ENCODE measurements at regions not wholly inside any gene's neighbourhood (a gene's known extent, or its start where the extent isn't known, plus 50 kb on each side); places are given as distances from the start of the nearest gene placed in this dataset.

DNA sequence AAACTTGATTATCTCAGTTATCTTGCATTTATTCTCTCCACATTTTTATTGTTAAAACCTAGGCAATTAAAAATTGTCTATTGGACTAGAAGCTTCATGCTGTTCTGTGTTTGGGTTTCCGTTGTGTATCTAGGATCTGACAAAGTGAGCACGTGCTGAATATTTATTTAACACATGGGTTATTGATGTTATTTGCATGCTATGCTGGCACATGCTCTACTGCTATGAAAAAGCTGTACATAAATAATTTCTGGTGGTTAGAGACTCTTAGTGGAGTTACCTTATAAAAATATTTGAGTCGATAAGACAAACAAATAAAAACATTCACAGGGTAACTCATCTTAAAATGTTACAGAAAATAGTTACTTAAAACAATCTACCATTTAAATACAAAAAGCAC lies 1769.7 kb downstream of the MRPL39 start (continued):
- TF ChIP-seq ZNF19 (tag by site-specific recombination; IDR thresholded peaks at IDR 0.05; ENCODE audit: low read depth) (no peak), ZNF404 (tag by site-specific recombination; IDR thresholded peaks at IDR 0.05) (no peak), ZNF692 (tag by site-specific recombination; IDR thresholded peaks at IDR 0.05) (no peak)

GRCh38 chr21:23822760-23823159 lies 1784.5 kb downstream of the MRPL39 start:
- no peaks in the 10 kb centered on the region for H3K36me3 ChIP-seq (ENCODE audit: control insufficient read depth in 2 of 2, insufficient read depth in 1 of 2, low read length in 2 of 2)
- no peak overlapping the region for H3K27ac ChIP-seq (ENCODE audit: extremely low read depth, low read depth, low read length)
- CTCF ChIA-PET, result no interaction called here
- H3K4me3 ChIP-seq (ENCODE audit: low read depth, low read length), result no peak overlapping the region
- POLR2A ChIA-PET, result no interaction called here
- TF ChIP-seq BCL11A (tag by site-specific recombination; IDR thresholded peaks at IDR 0.05; ENCODE audit: low read depth) (no peak), ZNF214 (tag by site-specific recombination; IDR thresholded peaks at IDR 0.05; ENCODE audit: borderline replicate concordance) (no peak), ZNF530 (tag by site-specific recombination; IDR thresholded peaks at IDR 0.05; ENCODE audit: low read depth) (no peak), PRDM1 (tag by site-specific recombination; IDR thresholded peaks at IDR 0.05) (no peak), ZNF610 (tag by site-specific recombination; IDR thresholded peaks at IDR 0.05; ENCODE audit: borderline replicate concordance) (no peak), ZNF16 (tag by site-specific recombination; IDR thresholded peaks at IDR 0.05; ENCODE audit: low read depth) (no peak), ZNF777 (tag by site-specific recombination; IDR thresholded peaks at IDR 0.05; ENCODE audit: borderline replicate concordance) (no peak), ATF2 (tag by site-specific recombination; IDR thresholded peaks at IDR 0.05; ENCODE audit: low read depth) (no peak), ZNF350 (tag by site-specific recombination; IDR thresholded peaks at IDR 0.05) (no peak), ZNF626 (tag by site-specific recombination; IDR thresholded peaks at IDR 0.05) (no peak), MZF1 (tag by site-specific recombination; IDR thresholded peaks at IDR 0.05; ENCODE audit: borderline replicate concordance) (no peak), ZNF473 (tag by site-specific recombination; IDR thresholded peaks at IDR 0.05) (no peak), ZBTB1 (tag by site-specific recombination; IDR thresholded peaks at IDR 0.05) (no peak), ZBTB21 (tag by site-specific recombination; IDR thresholded peaks at IDR 0.05) (no peak), ZBTB7A (tag by site-specific recombination; IDR thresholded peaks at IDR 0.05; ENCODE audit: low read depth) (no peak), ZNF18 (tag by site-specific recombination; IDR thresholded peaks at IDR 0.05) (no peak), KLF1 (tag by site-specific recombination; IDR thresholded peaks at IDR 0.05) (no peak), ZBTB8A (tag by site-specific recombination; IDR thresholded peaks at IDR 0.05) (no peak)
- TF ChIP-seq, protein P1, sequence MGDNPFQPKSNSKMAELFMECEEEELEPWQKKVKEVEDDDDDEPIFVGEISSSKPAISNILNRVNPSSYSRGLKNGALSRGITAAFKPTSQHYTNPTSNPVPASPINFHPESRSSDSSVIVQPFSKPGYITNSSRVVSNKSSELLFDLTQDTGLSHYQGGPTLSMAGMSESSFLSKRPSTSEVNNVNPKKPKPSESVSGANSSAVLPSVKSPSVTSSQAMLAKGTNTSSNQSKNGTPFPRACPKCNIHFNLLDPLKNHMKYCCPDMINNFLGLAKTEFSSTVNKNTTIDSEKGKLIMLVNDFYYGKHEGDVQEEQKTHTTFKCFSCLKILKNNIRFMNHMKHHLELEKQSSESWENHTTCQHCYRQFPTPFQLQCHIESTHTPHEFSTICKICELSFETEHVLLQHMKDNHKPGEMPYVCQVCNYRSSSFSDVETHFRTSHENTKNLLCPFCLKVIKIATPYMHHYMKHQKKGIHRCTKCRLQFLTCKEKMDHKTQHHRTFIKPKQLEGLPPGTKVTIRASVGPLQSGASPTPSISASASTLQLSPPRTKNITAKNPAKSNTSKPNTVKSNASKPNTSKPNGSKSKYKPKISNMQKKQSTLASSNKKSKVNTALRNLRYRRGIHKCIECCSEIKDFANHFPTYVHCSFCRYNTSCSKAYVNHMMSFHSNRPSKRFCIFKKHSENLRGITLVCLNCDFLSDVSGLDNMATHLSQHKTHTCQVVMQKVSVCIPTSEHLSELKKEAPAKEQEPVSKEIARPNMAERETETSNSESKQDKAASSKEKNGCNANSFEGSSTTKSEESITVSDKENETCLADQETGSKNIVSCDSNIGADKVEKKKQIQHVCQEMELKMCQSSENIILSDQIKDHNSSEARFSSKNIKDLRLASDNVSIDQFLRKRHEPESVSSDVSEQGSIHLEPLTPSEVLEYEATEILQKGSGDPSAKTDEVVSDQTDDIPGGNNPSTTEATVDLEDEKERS (tag by site-specific recombination; IDR thresholded peaks at IDR 0.05), result no peak
- H3K4me1 ChIP-seq (ENCODE audit: control insufficient read depth, insufficient read depth, low read length), result no peaks in the 10 kb centered on the region
- H3K9me3 ChIP-seq (ENCODE audit: control insufficient read depth, insufficient read depth, low read depth, low read length), result no peaks in the 10 kb centered on the region; the same call in 1 of the 2 replicates

Data from HEK293 (cell line).